H9 (cell line): ENCODE measurements at regions not wholly inside any gene's neighbourhood (a gene's known extent, or its start where the extent isn't known, plus 50 kb on each side); places are given as distances from the start of the nearest gene placed in this dataset.

Experiments
- DNase-seq: peaks from one replicate; pipeline ENCODE4 v3.0.0-alpha.2; 2017
- H2AFZ ChIP-seq: one replicate; pipeline ENCODE4 v1.6.1; 2013; ENCODE audit warnings: mild to moderate bottlenecking, low read length, control low read depth, moderate library complexity
- H2AK5ac ChIP-seq: 2 replicates; pipeline ENCODE4 v1.6.1; 2013; ENCODE audit warnings: low read length, control low read depth, mixed read lengths; ENCODE audit not compliant: insufficient read length
- H2BK120ac ChIP-seq: one replicate; pipeline ENCODE4 v1.6.1; 2013; ENCODE audit warnings: low read depth, mild to moderate bottlenecking, low read length, control low read depth, inconsistent platforms; ENCODE audit not compliant: poor library complexity, severe bottlenecking
- H2BK12ac ChIP-seq: 2 replicates; pipeline ENCODE4 v1.6.1; 2013; ENCODE audit warnings: low read length, control low read depth, mixed read lengths, low read depth; ENCODE audit not compliant: insufficient read length
- H2BK15ac ChIP-seq: 2 replicates; pipeline ENCODE4 v1.6.1; 2013; ENCODE audit warnings: low read depth, low read length, control low read depth
- H2BK20ac ChIP-seq: one replicate; pipeline ENCODE4 v1.6.1; 2013; ENCODE audit warnings: low read depth, mild to moderate bottlenecking, low read length, control low read depth, inconsistent platforms; ENCODE audit not compliant: poor library complexity, severe bottlenecking
- H2BK5ac ChIP-seq: 2 replicates; pipeline ENCODE4 v1.6.1; 2013; ENCODE audit warnings: low read length, control low read depth, mixed read lengths; ENCODE audit not compliant: insufficient read length
- H3K14ac ChIP-seq: 2 replicates; pipeline ENCODE4 v1.6.1; 2013; ENCODE audit warnings: low read length, control low read depth; ENCODE audit not compliant: insufficient read depth
- H3K18ac ChIP-seq: 2 replicates; pipeline ENCODE4 v1.6.1; 2013; ENCODE audit warnings: low read depth, mild to moderate bottlenecking, mixed read lengths, low read length, control low read depth; ENCODE audit not compliant: insufficient read length
- H3K23ac ChIP-seq: 2 replicates; pipeline ENCODE4 v1.6.1; 2013; ENCODE audit warnings: low read length, control low read depth, mixed read lengths, low read depth; ENCODE audit not compliant: insufficient read length
- H3K23me2 ChIP-seq: 2 replicates; pipeline ENCODE4 v1.6.1; 2013; ENCODE audit warnings: low read depth, mild to moderate bottlenecking, mixed read lengths, low read length, control low read depth; ENCODE audit not compliant: insufficient read length, poor library complexity, severe bottlenecking
- H3K27ac ChIP-seq: 2 replicates; pipeline ENCODE4 v1.5.1; 2013; ENCODE audit warnings: low read length, control low read depth, mixed read lengths, low read depth; ENCODE audit not compliant: insufficient read length
- H3K27me3 ChIP-seq: 2 replicates; pipeline ENCODE4 v1.6.1; 2013; ENCODE audit warnings: low read length, control low read depth, inconsistent platforms; ENCODE audit not compliant: insufficient read depth
- H3K4ac ChIP-seq: 2 replicates; pipeline ENCODE4 v1.6.1; 2013; ENCODE audit warnings: low read depth, mild to moderate bottlenecking, control low read depth, inconsistent platforms, low read length, moderate library complexity
- H3K4me1 ChIP-seq: 2 replicates; pipeline ENCODE4 v1.6.1; 2013; ENCODE audit warnings: low read length, control low read depth, inconsistent platforms; ENCODE audit not compliant: insufficient read depth
- H3K4me2 ChIP-seq: 2 replicates; pipeline ENCODE4 v1.6.1; 2013; ENCODE audit warnings: low read length, control low read depth, mixed read lengths; ENCODE audit not compliant: insufficient read length, insufficient read depth
- H3K56ac ChIP-seq: 2 replicates; pipeline ENCODE4 v1.6.1; 2013; ENCODE audit warnings: low read depth, mild to moderate bottlenecking, mixed read lengths, low read length, control low read depth; ENCODE audit not compliant: insufficient read length
- H3K79me1 ChIP-seq: 2 replicates; pipeline ENCODE4 v1.6.1; 2013; ENCODE audit warnings: low read depth, mild to moderate bottlenecking, moderate library complexity, low read length, control low read depth, inconsistent platforms; ENCODE audit not compliant: insufficient read depth, poor library complexity, severe bottlenecking
- H3K79me2 ChIP-seq: 2 replicates; pipeline ENCODE4 v1.6.1; 2013; ENCODE audit warnings: low read length, control low read depth, inconsistent platforms; ENCODE audit not compliant: insufficient read depth
- H3K9ac ChIP-seq: 2 replicates; pipeline ENCODE4 v1.6.1; 2013; ENCODE audit warnings: low read length, control low read depth, mixed read lengths; ENCODE audit not compliant: insufficient read length; ENCODE audit errors: extremely low read depth
- H3K9me3 ChIP-seq: one replicate; pipeline ENCODE4 v1.6.1; 2013; ENCODE audit warnings: low read depth, low read length, inconsistent platforms; ENCODE audit not compliant: control insufficient read depth
- H3T11ph ChIP-seq: one replicate; pipeline ENCODE4 v1.6.1; 2013; ENCODE audit warnings: mild to moderate bottlenecking, low read length, control low read depth, inconsistent platforms
- H4K20me1 ChIP-seq: one replicate; pipeline ENCODE4 v1.6.1; 2013; ENCODE audit not compliant: control insufficient read depth, insufficient read length, insufficient read depth
- H4K5ac ChIP-seq: 2 replicates; pipeline ENCODE4 v1.6.1; 2013; ENCODE audit warnings: low read depth, mild to moderate bottlenecking, mixed read lengths, low read length, control low read depth; ENCODE audit not compliant: insufficient read length
- H4K8ac ChIP-seq: replicated peaks from 2 replicates; pipeline ENCODE4 v1.6.1; 2013; ENCODE audit warnings: low read length, control low read depth, mixed read lengths, low read depth; ENCODE audit not compliant: insufficient read length
- H4K91ac ChIP-seq: 2 replicates; pipeline ENCODE4 v1.6.1; 2013; ENCODE audit warnings: low read depth, mild to moderate bottlenecking, moderate library complexity, mixed read lengths, low read length, control low read depth; ENCODE audit not compliant: insufficient read length
- H3K27ac Mint-ChIP-seq, 3 experiments: 2 replicates in 2 of 3; 3 replicates in 1 of 3; pipeline ENCODE4 v1.8.0; 2020 to 2021; ENCODE audit warnings: mixed read lengths in 3 of 3, mild to moderate bottlenecking in 1 of 3, moderate library complexity in 1 of 3
- H3K27me3 Mint-ChIP-seq: 2 replicates; pipeline ENCODE4 v1.8.0; 2021; ENCODE audit warnings: low read depth, mild to moderate bottlenecking, moderate library complexity, mixed read lengths
- H3K36me3 Mint-ChIP-seq, 3 experiments: 2 replicates in 2 of 3; 3 replicates in 1 of 3; pipeline ENCODE4 v1.8.0; 2020 to 2021; ENCODE audit warnings: low read depth in 3 of 3, mixed read lengths in 3 of 3; ENCODE audit not compliant: insufficient read depth in 1 of 3
- H3K4me1 Mint-ChIP-seq, 2 experiments: 2 replicates each; pipeline ENCODE4 v1.8.0; 2020; ENCODE audit warnings: mixed read lengths in 2 of 2
- H3K4me3 Mint-ChIP-seq, 2 experiments: 2 replicates in 1 of 2; 3 replicates in 1 of 2; pipeline ENCODE4 v1.8.0; 2020 to 2021; ENCODE audit warnings: mild to moderate bottlenecking in 2 of 2, mixed read lengths in 2 of 2, moderate library complexity in 1 of 2
- H3K9me3 Mint-ChIP-seq, 2 experiments: 2 replicates in 1 of 2; 3 replicates in 1 of 2; pipeline ENCODE4 v1.8.0; 2020; ENCODE audit warnings: mild to moderate bottlenecking in 2 of 2, mixed read lengths in 2 of 2, moderate library complexity in 1 of 2
- CTCF ChIP-seq: fragments of 200-600 bp; sonication (generic); conservative IDR thresholded peaks from 3 replicates; pipeline ENCODE4 v1.8.0; 2021; ENCODE audit warnings: antibody characterized with exemption, mild to moderate bottlenecking
- WGBS: extraction: QIAGEN DNeasy Blood & Tissue Kit; methylation state at CpG from one replicate; pipeline ENCODE4 v1.1.7; 2013; ENCODE audit warnings: missing lambda C conversion rate, low lambda C conversion rate, mixed read lengths; ENCODE audit not compliant: insufficient read length; ENCODE audit errors: extremely low coverage; 5-methylcytosine and 5-hydroxymethylcytosine counted together

- Histone ChIP-seq H3K9me3 (no peaks in the 10 kb centered on the region), H3T11ph (no peak overlapping the region), H4K91ac (no peak overlapping the region), H4K5ac (no peak overlapping the region), H2AK5ac (no peak overlapping the region), H2BK15ac (no peak overlapping the region), H3K27me3 (no peaks in the 10 kb centered on the region), H3K79me1 (no peaks in the 10 kb centered on the region), H4K20me1 (no peaks in the 10 kb centered on the region), H3K56ac (no peak overlapping the region), H2AFZ (no peak overlapping the region), H2BK12ac (no peak overlapping the region), H3K18ac (no peak overlapping the region), H3K4ac (no peak overlapping the region), H2BK120ac (no peak overlapping the region), H4K8ac (no peak overlapping the region), H3K4me1 (no peaks in the 10 kb centered on the region), H3K23ac (no peak overlapping the region), H3K27ac (no peak overlapping the region), H3K23me2 (no peaks in the 10 kb centered on the region), H2BK5ac (no peak overlapping the region), H3K4me2 (no peak overlapping the region), H3K14ac (no peak overlapping the region; the same call in 1 of the 2 replicates), H3K9ac (no peak overlapping the region), H3K79me2 (no peaks in the 10 kb centered on the region), H2BK20ac (no peak overlapping the region)
- DNase-seq, result peak; percentile 18
- no CpG with 5 or more reads among the region's 10 CpGs for WGBS
- Mint-ChIP-seq H3K4me3 (no peak overlapping the region), H3K27me3 (no peaks in the 10 kb centered on the region; the same call in 1 of the 2 replicates), H3K4me1 (peaks cover 0 to 21% of the 10 kb centered on the region in 2 experiments; a peak in 2 of 4 replicates), H3K36me3 (no peaks in the 10 kb centered on the region), H3K9me3 (no peaks in the 10 kb centered on the region), H3K27ac (peak overlapping the region in 1 of 3 experiments; percentile 55; a peak in 1 of 7 replicates)
- TF ChIP-seq CTCF, result no peak
These were observed 401.2 kb downstream of the MATN1 start for GRCh38 chr1:30321996-30322858.
